Calu3 (cell line): ENCODE measurements at regions not wholly inside any gene's neighbourhood (a gene's known extent, or its start where the extent isn't known, plus 50 kb on each side); places are given as distances from the start of the nearest gene placed in this dataset.

Experiments
- BruUV-seq: library from RNA; stranded (reverse); fragments of 400-500 nt; replicated peaks from 2 replicates; lab custom pipeline; 2021; lab: Mats Ljungman, UMichigan
- CTCF ChIA-PET: fragments of 300-600 bp; sonication (Branson Sonifier 250); formaldehyde crosslinking; loops from one replicate; lab custom pipeline; 2022; ENCODE audit warnings: antibody characterized with exemption; lab: Charles Lee
- DNase-seq: peaks from one replicate; pipeline ENCODE4 v3.0.0; 2022
- H3K27ac Mint-ChIP-seq: one replicate; pipeline ENCODE4 v1.8.0; 2022; ENCODE audit warnings: mixed read lengths; ENCODE audit not compliant: unreplicated experiment
- H3K27me3 Mint-ChIP-seq: one replicate; pipeline ENCODE4 v1.8.0; 2022; ENCODE audit warnings: mixed read lengths; ENCODE audit not compliant: unreplicated experiment
- H3K36me3 Mint-ChIP-seq: one replicate; pipeline ENCODE4 v1.8.0; 2022; ENCODE audit warnings: mild to moderate bottlenecking, moderate library complexity, mixed read lengths; ENCODE audit not compliant: insufficient read depth, unreplicated experiment
- H3K4me1 Mint-ChIP-seq: one replicate; pipeline ENCODE4 v1.8.0; 2022; ENCODE audit warnings: mild to moderate bottlenecking, low read depth, mixed read lengths; ENCODE audit not compliant: unreplicated experiment
- H3K4me3 Mint-ChIP-seq: one replicate; pipeline ENCODE4 v1.8.0; 2022; ENCODE audit warnings: mild to moderate bottlenecking, low read depth, moderate library complexity, mixed read lengths; ENCODE audit not compliant: unreplicated experiment
- H3K9me3 Mint-ChIP-seq: one replicate; pipeline ENCODE4 v1.8.0; 2022; ENCODE audit warnings: low read depth, mixed read lengths; ENCODE audit not compliant: unreplicated experiment
- intact Hi-C: fragments of 100-400 bp; cut with micrococcal nuclease; formaldehyde crosslinking; loops from one replicate; pipeline ENCODE4 v1.10.0; 2022; ENCODE audit not compliant: unreplicated experiment
- TF ChIP-seq, protein P1 (sequence below): fragments of 200-600 bp; IDR thresholded peaks from one replicate; pipeline ENCODE4 v1.8.0; 2022; ENCODE audit warnings: antibody characterized with exemption; ENCODE audit not compliant: unreplicated experiment

DNA sequence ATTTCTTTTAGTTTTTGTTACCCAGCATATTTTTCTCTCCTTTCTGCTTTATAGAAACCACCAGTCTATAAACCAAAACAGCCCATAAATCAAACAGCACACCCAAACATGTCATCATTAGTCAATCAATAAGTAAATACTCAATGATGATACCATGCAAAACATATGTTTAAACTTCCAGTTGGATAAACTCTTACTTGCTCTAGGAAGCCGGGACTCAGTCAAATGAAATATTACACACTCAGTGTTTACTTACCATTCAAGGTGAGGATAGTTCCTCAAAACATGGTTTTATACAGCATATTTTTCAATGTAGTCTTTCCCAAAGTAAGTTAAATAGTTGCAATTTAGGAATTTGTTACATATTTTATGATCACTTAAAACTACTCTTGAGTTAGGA is 343.6 kb upstream of the NXPH2 start:
- no peak overlapping the region for H3K4me3 Mint-ChIP-seq
- H3K9me3 Mint-ChIP-seq = peaks cover 6% of the 10 kb centered on the region
- TF ChIP-seq, protein P1, sequence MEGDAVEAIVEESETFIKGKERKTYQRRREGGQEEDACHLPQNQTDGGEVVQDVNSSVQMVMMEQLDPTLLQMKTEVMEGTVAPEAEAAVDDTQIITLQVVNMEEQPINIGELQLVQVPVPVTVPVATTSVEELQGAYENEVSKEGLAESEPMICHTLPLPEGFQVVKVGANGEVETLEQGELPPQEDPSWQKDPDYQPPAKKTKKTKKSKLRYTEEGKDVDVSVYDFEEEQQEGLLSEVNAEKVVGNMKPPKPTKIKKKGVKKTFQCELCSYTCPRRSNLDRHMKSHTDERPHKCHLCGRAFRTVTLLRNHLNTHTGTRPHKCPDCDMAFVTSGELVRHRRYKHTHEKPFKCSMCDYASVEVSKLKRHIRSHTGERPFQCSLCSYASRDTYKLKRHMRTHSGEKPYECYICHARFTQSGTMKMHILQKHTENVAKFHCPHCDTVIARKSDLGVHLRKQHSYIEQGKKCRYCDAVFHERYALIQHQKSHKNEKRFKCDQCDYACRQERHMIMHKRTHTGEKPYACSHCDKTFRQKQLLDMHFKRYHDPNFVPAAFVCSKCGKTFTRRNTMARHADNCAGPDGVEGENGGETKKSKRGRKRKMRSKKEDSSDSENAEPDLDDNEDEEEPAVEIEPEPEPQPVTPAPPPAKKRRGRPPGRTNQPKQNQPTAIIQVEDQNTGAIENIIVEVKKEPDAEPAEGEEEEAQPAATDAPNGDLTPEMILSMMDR = no peak
- CTCF ChIA-PET = no interaction called here
- H3K4me1 Mint-ChIP-seq = peaks cover 9% of the 10 kb centered on the region
- H3K27me3 Mint-ChIP-seq = no peaks in the 10 kb centered on the region
- no TSS peak for BruUV-seq
- H3K27ac Mint-ChIP-seq = no peak overlapping the region
- intact Hi-C loops = no loop called here
- H3K36me3 Mint-ChIP-seq = no peaks in the 10 kb centered on the region
- DNase-seq = no peak

DNA sequence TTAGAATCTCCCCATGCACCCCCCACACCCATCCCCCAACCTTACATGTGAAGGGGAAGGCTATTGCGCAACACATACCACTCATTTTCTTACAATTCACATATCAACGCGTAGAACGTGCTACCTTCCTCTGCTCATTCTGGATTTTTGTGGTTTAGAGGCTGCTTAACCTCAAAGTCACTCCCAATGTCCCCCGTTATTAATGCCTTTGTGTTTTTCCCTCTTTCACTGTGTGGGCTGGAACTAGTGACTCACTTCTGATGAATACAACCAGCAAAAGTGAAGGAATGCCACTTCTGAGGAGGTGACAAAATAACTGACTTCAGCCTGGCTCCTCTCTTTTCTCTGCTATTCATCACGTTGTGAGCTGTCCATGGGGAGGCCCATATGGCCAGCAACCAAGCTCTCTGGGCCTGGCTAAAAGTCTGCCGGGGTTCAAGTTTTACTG is 342.5 kb upstream of the NXPH2 start:
- intact Hi-C loops = no loop called here
- Mint-ChIP-seq H3K4me1 (peaks cover 9% of the 10 kb centered on the region), H3K4me3 (no peak overlapping the region), H3K27me3 (no peaks in the 10 kb centered on the region), H3K27ac (peak overlapping the region; percentile 65), H3K9me3 (peaks cover 6% of the 10 kb centered on the region), H3K36me3 (no peaks in the 10 kb centered on the region)
- TF ChIP-seq, protein P1 = no peak
- BruUV-seq = no TSS peak
- peak; percentile 32 for DNase-seq
- CTCF ChIA-PET = no interaction called here

DNA sequence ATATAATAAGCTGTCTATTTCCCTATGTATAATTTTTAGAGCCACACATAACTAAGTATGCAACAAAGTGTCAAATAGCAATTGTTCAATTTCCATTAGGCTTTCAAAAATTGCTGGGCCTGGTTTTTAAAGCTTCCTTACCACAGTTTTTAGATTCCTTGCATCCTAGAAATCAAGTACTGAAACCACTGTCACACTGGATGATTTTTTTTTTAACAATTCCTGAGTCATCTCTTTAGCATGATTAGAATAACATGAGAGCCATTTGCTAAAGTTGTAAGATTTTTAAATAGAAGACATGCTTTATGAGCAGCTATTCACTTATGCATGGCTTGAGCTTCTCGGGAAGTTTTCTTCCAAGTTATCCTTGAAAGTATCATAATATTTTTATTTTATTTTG is 319.5 kb upstream of the NXPH2 start:
- no peaks in the 10 kb centered on the region for H3K27me3 Mint-ChIP-seq
- peaks cover 2% of the 10 kb centered on the region for H3K9me3 Mint-ChIP-seq
- no peaks in the 10 kb centered on the region for H3K4me1 Mint-ChIP-seq
- no peak for DNase-seq
- intact Hi-C loops = no loop called here
- no TSS peak for BruUV-seq
- H3K4me3 Mint-ChIP-seq = no peak overlapping the region
- CTCF ChIA-PET = no interaction called here
- TF ChIP-seq, protein P1 = no peak
- no peak overlapping the region for H3K27ac Mint-ChIP-seq
- H3K36me3 Mint-ChIP-seq = no peaks in the 10 kb centered on the region

DNA sequence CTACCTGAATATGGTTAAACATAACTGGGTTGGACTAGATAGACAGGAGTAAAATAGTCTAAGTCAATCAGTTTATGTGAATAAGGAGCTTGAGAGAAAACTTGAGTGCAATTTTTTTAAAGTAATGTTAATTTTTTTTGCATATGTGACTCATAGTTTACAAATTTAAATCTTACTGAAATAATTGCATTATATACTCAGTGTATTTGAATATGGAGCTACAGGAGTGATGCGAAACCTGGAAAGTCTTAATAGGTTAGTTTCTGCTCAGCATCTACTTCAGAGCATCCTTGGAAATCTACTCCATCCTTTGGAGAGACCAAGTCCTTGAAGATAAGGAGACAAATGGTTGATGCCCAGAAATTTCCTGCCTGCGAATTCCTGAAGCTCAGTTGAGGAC is 318.8 kb upstream of the NXPH2 start:
- Mint-ChIP-seq H3K27me3 (no peaks in the 10 kb centered on the region), H3K9me3 (peaks cover 2% of the 10 kb centered on the region), H3K4me1 (no peaks in the 10 kb centered on the region), H3K27ac (no peak overlapping the region), H3K36me3 (no peaks in the 10 kb centered on the region), H3K4me3 (no peak overlapping the region)
- DNase-seq = no peak
- CTCF ChIA-PET = no interaction called here
- intact Hi-C loops = no loop called here
- BruUV-seq = no TSS peak
- TF ChIP-seq, protein P1 = no peak
